Mesothelial cell of epicardium (in vitro differentiated cells): ENCODE measurements at regions not wholly inside any gene's neighbourhood (a gene's known extent, or its start where the extent isn't known, plus 50 kb on each side); places are given as distances from the start of the nearest gene placed in this dataset.

Experiments
- DNase-seq, 2 experiments: peaks; one replicate each; pipeline ENCODE4 v3.0.0; 2021; ENCODE audit warnings: low spot score in 2 of 2; ENCODE audit not compliant: unreplicated experiment in 2 of 2
- H3K27ac Mint-ChIP-seq: 2 replicates; pipeline ENCODE4 v1.8.0; 2021; ENCODE audit warnings: mixed read lengths
- H3K27me3 Mint-ChIP-seq: 2 replicates; pipeline ENCODE4 v1.8.0; 2021; ENCODE audit warnings: low read depth, mixed read lengths
- H3K36me3 Mint-ChIP-seq: 2 replicates; pipeline ENCODE4 v1.8.0; 2021; ENCODE audit warnings: mixed read lengths
- H3K4me1 Mint-ChIP-seq: 2 replicates; pipeline ENCODE4 v1.8.0; 2021; ENCODE audit warnings: mixed read lengths
- H3K4me3 Mint-ChIP-seq: 2 replicates; pipeline ENCODE4 v1.8.0; 2021; ENCODE audit warnings: mild to moderate bottlenecking, moderate library complexity, mixed read lengths
- H3K9me3 Mint-ChIP-seq: 2 replicates; pipeline ENCODE4 v1.8.0; 2021; ENCODE audit warnings: mixed read lengths
- TF ChIP-seq, protein P1 (sequence below): fragments of 200-600 bp; sonication (generic); IDR thresholded peaks from one replicate; pipeline ENCODE4 v1.5.0; 2021; ENCODE audit warnings: antibody characterized with exemption; ENCODE audit not compliant: unreplicated experiment

DNA sequence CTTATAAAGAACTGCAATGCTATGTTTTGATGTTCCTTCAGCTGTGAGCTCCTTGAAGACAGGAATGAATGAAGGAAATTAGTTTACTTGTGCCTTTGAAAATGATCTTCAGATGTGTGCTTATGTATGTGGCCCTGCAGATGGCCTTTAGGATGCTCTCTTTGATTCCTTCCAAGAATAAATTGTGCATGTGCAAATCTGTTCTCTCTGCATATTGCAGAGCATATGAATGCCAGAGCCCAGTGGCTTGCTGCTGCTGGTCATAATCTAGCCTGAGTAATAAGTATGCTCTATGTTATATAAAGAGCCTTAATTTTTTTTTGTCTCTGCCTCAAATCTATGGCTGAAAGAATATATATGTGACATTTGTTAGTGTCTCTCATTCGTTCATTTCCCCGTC, 341.9 kb upstream of the NOVA1 start:
- H3K27me3 Mint-ChIP-seq = no peaks in the 10 kb centered on the region
- H3K36me3 Mint-ChIP-seq = no peaks in the 10 kb centered on the region
- TF ChIP-seq, protein P1, sequence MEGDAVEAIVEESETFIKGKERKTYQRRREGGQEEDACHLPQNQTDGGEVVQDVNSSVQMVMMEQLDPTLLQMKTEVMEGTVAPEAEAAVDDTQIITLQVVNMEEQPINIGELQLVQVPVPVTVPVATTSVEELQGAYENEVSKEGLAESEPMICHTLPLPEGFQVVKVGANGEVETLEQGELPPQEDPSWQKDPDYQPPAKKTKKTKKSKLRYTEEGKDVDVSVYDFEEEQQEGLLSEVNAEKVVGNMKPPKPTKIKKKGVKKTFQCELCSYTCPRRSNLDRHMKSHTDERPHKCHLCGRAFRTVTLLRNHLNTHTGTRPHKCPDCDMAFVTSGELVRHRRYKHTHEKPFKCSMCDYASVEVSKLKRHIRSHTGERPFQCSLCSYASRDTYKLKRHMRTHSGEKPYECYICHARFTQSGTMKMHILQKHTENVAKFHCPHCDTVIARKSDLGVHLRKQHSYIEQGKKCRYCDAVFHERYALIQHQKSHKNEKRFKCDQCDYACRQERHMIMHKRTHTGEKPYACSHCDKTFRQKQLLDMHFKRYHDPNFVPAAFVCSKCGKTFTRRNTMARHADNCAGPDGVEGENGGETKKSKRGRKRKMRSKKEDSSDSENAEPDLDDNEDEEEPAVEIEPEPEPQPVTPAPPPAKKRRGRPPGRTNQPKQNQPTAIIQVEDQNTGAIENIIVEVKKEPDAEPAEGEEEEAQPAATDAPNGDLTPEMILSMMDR = no peak
- peaks cover 10% of the 10 kb centered on the region for H3K4me1 Mint-ChIP-seq
- no peaks in the 10 kb centered on the region for H3K9me3 Mint-ChIP-seq
- H3K27ac Mint-ChIP-seq = no peak overlapping the region
- DNase-seq = no peak
- H3K4me3 Mint-ChIP-seq = no peak overlapping the region

DNA sequence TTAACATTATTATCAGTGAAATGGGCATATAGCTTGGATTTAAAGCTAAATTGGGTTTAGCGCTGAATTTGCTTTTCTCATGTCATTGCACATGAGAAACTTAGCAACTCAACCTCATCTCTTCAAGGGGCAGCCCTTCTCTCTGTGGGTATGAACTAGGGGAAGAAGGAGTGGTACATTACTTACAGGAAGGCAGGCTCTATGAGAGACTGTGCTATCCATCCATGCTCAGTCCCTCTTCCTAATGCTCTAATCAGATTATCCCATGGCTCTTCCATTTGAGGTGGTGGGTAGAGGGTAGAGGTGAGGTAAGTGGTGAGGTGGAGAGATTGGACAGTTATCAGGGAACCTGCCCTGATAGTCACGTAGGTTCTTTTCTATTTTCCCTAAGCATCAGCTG, 343.7 kb upstream of the NOVA1 start:
- peaks cover 10% of the 10 kb centered on the region for H3K4me1 Mint-ChIP-seq
- no peaks in the 10 kb centered on the region for H3K9me3 Mint-ChIP-seq
- TF ChIP-seq, protein P1 = no peak
- no peaks in the 10 kb centered on the region for H3K36me3 Mint-ChIP-seq
- no peaks in the 10 kb centered on the region for H3K27me3 Mint-ChIP-seq
- DNase-seq = no peak
- no peak overlapping the region for H3K4me3 Mint-ChIP-seq
- H3K27ac Mint-ChIP-seq = no peak overlapping the region

DNA sequence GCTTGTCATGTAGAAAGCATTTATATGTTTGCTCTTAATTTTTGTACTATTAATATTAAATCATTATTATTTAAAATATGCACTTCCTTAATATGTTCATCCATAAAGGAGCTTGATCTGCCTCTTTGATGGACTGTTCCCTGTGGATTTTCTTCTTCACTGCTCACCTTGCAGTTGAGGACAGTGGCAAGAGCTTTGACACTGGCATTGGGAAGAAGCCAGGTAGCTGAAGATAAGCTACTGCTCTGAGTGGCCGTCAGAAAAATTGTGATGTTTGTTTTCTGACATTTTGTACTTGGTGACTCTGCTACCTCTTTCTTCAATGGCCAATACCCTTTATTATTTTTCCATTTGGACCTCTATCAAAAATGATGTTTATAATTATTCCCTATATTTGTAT, 349.4 kb upstream of the NOVA1 start:
- Mint-ChIP-seq H3K27me3 (no peaks in the 10 kb centered on the region), H3K36me3 (no peaks in the 10 kb centered on the region), H3K9me3 (peaks cover 6% of the 10 kb centered on the region), H3K4me3 (no peak overlapping the region), H3K27ac (no peak overlapping the region), H3K4me1 (no peaks in the 10 kb centered on the region)
- TF ChIP-seq, protein P1 = no peak
- DNase-seq = no peak

- no peak overlapping the region for H3K27ac Mint-ChIP-seq
- H3K4me1 Mint-ChIP-seq = peaks cover 26% of the 10 kb centered on the region
- DNase-seq = no peak
- no peaks in the 10 kb centered on the region for H3K27me3 Mint-ChIP-seq
- H3K9me3 Mint-ChIP-seq = no peaks in the 10 kb centered on the region
- TF ChIP-seq, protein P1 = no peak
- H3K4me3 Mint-ChIP-seq = no peak overlapping the region
- H3K36me3 Mint-ChIP-seq = no peaks in the 10 kb centered on the region
These were observed 361.6 kb upstream of the NOVA1 start for GRCh38 chr14:26959437-26959836.

GRCh38 chr14:26959972-26960660, 362.3 kb upstream of the NOVA1 start:
- Mint-ChIP-seq H3K9me3 (no peaks in the 10 kb centered on the region), H3K4me3 (no peak overlapping the region), H3K4me1 (peaks cover 26% of the 10 kb centered on the region), H3K27ac (peak overlapping the region; percentile 36), H3K27me3 (no peaks in the 10 kb centered on the region), H3K36me3 (no peaks in the 10 kb centered on the region)
- TF ChIP-seq, protein P1 = no peak
- peak in 1 of 2 experiments; percentile 38 for DNase-seq
